Neural cell (in vitro differentiated cells): ENCODE measurements at regions not wholly inside any gene's neighbourhood (a gene's known extent, or its start where the extent isn't known, plus 50 kb on each side); places are given as distances from the start of the nearest gene placed in this dataset.

Experiments used
- H2AFZ ChIP-seq: fragments of 200-600, 300-800 bp; sonication (generic), shearing (Covaris generic); 2 replicates; pipeline ENCODE4 v1.6.0; 2014; ENCODE audit warnings: low read depth, mild to moderate bottlenecking, antibody characterized with exemption, low read length, moderate library complexity
- H3F3A ChIP-seq: fragments of 200-600 bp; shearing (Covaris generic); 2 replicates; pipeline ENCODE4 v1.6.1; 2016; ENCODE audit warnings: mild to moderate bottlenecking, moderate library complexity, mixed read lengths, antibody characterized with exemption, low read length; ENCODE audit not compliant: insufficient read depth, poor library complexity, severe bottlenecking
- H3K27ac ChIP-seq: fragments of 200-600, 300-800 bp; sonication (generic), shearing (Covaris generic); 2 replicates; pipeline ENCODE4 v1.5.1; 2014; ENCODE audit warnings: mild to moderate bottlenecking, low read length, moderate library complexity
- H3K27me3 ChIP-seq: fragments of 300-800, 200-600 bp; sonication (generic), shearing (Covaris generic); 2 replicates; pipeline ENCODE4 v1.6.0; 2014; ENCODE audit warnings: mild to moderate bottlenecking, low read depth, low read length, moderate library complexity; ENCODE audit not compliant: insufficient read depth
- H3K36me3 ChIP-seq: fragments of 300-800, 200-600 bp; sonication (generic), shearing (Covaris generic); 2 replicates; pipeline ENCODE4 v1.5.1; 2014; ENCODE audit warnings: mild to moderate bottlenecking, antibody characterized with exemption, low read length, moderate library complexity; ENCODE audit not compliant: insufficient read depth
- H3K4me2 ChIP-seq: fragments of 300-800, 200-600 bp; sonication (generic), shearing (Covaris generic); 2 replicates; pipeline ENCODE4 v1.6.0; 2014; ENCODE audit warnings: mild to moderate bottlenecking, low read length
- H3K4me3 ChIP-seq: fragments of 300-800, 200-600 bp; sonication (generic), shearing (Covaris generic); 2 replicates; pipeline ENCODE4 v1.5.1; 2014; ENCODE audit warnings: mild to moderate bottlenecking, low read length, moderate library complexity
- H3K79me2 ChIP-seq: fragments of 200-600 bp; shearing (Covaris generic); replicated peaks from 2 replicates; pipeline ENCODE4 v1.6.0; 2014; ENCODE audit warnings: mild to moderate bottlenecking, low read length, moderate library complexity; ENCODE audit not compliant: insufficient read depth
- H3K9ac ChIP-seq: fragments of 300-800, 200-600 bp; sonication (generic), shearing (Covaris generic); 2 replicates; pipeline ENCODE4 v1.6.1; 2016; ENCODE audit warnings: mild to moderate bottlenecking, low read length, mixed read lengths
- H3K9me2 ChIP-seq: fragments of 200-600 bp; shearing (Covaris generic); 2 replicates; pipeline ENCODE4 v1.6.1; 2016; ENCODE audit warnings: mild to moderate bottlenecking, low read length, mixed read lengths; ENCODE audit not compliant: insufficient read depth
- H3K9me3 ChIP-seq: fragments of 200-600, 300-800 bp; sonication (generic), shearing (Covaris generic); 2 replicates; pipeline ENCODE4 v1.6.1; 2016; ENCODE audit warnings: mild to moderate bottlenecking, mixed run types, low read length, moderate library complexity, mixed read lengths
- H4K20me1 ChIP-seq: fragments of 200-600 bp; shearing (Covaris generic); 2 replicates; pipeline ENCODE4 v1.6.1; 2016; ENCODE audit warnings: mild to moderate bottlenecking, mixed run types; ENCODE audit not compliant: insufficient read depth
- EP300 ChIP-seq: fragments of 450-650 bp; conservative IDR thresholded peaks from 2 replicates; pipeline ENCODE4 v1.6.1; 2014; ENCODE audit warnings: antibody characterized with exemption, mild to moderate bottlenecking, moderate library complexity; ENCODE audit not compliant: poor library complexity, severe bottlenecking
- EZH2 ChIP-seq: fragments of 200-600, 300-800 bp; shearing (Covaris generic), sonication (generic); IDR thresholded peaks from 2 replicates; pipeline ENCODE4 v1.6.1; 2014; ENCODE audit warnings: antibody characterized with exemption, low read length, borderline replicate concordance, mild to moderate bottlenecking; ENCODE audit not compliant: insufficient read depth, poor library complexity, severe bottlenecking
- MXI1 ChIP-seq: fragments of 450-650 bp; conservative IDR thresholded peaks from 2 replicates; pipeline ENCODE4 v1.6.1; 2014; ENCODE audit warnings: antibody characterized with exemption, mild to moderate bottlenecking; ENCODE audit not compliant: poor library complexity, severe bottlenecking
- POLR2AphosphoS5 ChIP-seq: IDR thresholded peaks from 2 replicates; pipeline ENCODE4 v1.6.1; 2012
- RAD21 ChIP-seq: fragments of 450-650 bp; conservative IDR thresholded peaks from 2 replicates; pipeline ENCODE4 v1.6.1; 2014; ENCODE audit warnings: antibody characterized with exemption, mild to moderate bottlenecking, moderate library complexity
- SMC3 ChIP-seq: fragments of 450-650 bp; conservative IDR thresholded peaks from 2 replicates; pipeline ENCODE4 v1.6.1; 2014; ENCODE audit warnings: antibody characterized with exemption, mild to moderate bottlenecking, moderate library complexity; ENCODE audit not compliant: poor library complexity
- TAF1 ChIP-seq: IDR thresholded peaks from 2 replicates; pipeline ENCODE4 v1.6.1; 2012; ENCODE audit warnings: low read depth
- TF ChIP-seq, protein P1 (sequence below): fragments of 450-650 bp; IDR thresholded peaks from 2 replicates; pipeline ENCODE4 v1.5.1; 2014; ENCODE audit warnings: antibody characterized with exemption, mild to moderate bottlenecking, moderate library complexity; ENCODE audit not compliant: poor library complexity, severe bottlenecking
- TF ChIP-seq, protein P2 (sequence below): IDR thresholded peaks from 2 replicates; pipeline ENCODE4 v1.6.1; 2012; ENCODE audit warnings: borderline replicate concordance

DNA sequence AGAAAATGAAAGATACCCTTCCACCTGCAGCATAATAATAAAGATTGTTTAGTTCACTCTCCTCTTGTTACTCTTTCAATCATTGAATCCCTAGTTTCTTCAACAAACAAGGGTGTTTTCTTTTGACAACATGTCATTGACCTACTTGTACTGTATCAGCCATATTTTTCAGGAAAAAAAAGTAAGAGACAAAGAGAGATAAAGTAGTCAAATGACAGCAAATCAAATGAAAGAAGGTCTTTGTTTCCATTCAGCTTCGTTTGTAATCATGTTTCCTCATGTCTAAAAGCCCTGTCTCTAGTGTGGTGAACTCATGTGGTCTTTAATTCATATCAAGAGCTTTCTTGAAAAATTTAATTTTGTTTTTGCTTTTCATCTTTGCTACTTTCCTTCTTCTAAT lies 557.8 kb upstream of the LRATD1 start:
- Histone ChIP-seq H3K27me3 (no peaks in the 10 kb centered on the region), H3F3A (no peaks in the 10 kb centered on the region), H3K4me3 (no peak overlapping the region), H2AFZ (no peak overlapping the region), H3K9me2 (no peaks in the 10 kb centered on the region), H3K27ac (no peak overlapping the region), H3K9me3 (no peaks in the 10 kb centered on the region), H3K79me2 (no peaks in the 10 kb centered on the region), H3K4me2 (no peak overlapping the region), H4K20me1 (no peaks in the 10 kb centered on the region), H3K9ac (no peak overlapping the region), H3K36me3 (no peaks in the 10 kb centered on the region)
- TF ChIP-seq MXI1 (no peak), RAD21 (no peak), SMC3 (no peak), EP300 (no peak), EZH2 (no peak), POLR2AphosphoS5 (no peak), TAF1 (no peak)
- TF ChIP-seq, protein P1, sequence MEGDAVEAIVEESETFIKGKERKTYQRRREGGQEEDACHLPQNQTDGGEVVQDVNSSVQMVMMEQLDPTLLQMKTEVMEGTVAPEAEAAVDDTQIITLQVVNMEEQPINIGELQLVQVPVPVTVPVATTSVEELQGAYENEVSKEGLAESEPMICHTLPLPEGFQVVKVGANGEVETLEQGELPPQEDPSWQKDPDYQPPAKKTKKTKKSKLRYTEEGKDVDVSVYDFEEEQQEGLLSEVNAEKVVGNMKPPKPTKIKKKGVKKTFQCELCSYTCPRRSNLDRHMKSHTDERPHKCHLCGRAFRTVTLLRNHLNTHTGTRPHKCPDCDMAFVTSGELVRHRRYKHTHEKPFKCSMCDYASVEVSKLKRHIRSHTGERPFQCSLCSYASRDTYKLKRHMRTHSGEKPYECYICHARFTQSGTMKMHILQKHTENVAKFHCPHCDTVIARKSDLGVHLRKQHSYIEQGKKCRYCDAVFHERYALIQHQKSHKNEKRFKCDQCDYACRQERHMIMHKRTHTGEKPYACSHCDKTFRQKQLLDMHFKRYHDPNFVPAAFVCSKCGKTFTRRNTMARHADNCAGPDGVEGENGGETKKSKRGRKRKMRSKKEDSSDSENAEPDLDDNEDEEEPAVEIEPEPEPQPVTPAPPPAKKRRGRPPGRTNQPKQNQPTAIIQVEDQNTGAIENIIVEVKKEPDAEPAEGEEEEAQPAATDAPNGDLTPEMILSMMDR, result no peak
- TF ChIP-seq, protein P2, sequence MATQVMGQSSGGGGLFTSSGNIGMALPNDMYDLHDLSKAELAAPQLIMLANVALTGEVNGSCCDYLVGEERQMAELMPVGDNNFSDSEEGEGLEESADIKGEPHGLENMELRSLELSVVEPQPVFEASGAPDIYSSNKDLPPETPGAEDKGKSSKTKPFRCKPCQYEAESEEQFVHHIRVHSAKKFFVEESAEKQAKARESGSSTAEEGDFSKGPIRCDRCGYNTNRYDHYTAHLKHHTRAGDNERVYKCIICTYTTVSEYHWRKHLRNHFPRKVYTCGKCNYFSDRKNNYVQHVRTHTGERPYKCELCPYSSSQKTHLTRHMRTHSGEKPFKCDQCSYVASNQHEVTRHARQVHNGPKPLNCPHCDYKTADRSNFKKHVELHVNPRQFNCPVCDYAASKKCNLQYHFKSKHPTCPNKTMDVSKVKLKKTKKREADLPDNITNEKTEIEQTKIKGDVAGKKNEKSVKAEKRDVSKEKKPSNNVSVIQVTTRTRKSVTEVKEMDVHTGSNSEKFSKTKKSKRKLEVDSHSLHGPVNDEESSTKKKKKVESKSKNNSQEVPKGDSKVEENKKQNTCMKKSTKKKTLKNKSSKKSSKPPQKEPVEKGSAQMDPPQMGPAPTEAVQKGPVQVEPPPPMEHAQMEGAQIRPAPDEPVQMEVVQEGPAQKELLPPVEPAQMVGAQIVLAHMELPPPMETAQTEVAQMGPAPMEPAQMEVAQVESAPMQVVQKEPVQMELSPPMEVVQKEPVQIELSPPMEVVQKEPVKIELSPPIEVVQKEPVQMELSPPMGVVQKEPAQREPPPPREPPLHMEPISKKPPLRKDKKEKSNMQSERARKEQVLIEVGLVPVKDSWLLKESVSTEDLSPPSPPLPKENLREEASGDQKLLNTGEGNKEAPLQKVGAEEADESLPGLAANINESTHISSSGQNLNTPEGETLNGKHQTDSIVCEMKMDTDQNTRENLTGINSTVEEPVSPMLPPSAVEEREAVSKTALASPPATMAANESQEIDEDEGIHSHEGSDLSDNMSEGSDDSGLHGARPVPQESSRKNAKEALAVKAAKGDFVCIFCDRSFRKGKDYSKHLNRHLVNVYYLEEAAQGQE, result no peak

DNA sequence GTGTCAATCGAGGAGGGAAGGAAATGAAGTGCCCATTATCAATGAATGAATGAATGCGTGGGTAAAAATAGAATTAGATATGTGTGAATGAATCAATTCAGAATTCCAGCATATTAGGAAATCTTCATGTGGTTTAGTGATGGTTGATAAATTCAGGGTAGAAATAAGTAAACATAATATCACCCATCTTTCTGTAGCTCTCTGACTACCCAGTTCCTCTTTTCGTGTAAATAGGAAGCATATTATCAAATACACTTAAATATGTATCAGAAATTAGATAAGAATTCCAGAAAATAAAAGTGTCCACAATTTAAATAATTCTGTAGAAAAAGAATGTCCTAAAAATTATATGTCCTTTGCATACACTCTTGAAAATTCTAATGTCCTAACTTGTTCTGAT lies 552.9 kb upstream of the LRATD1 start:
- Histone ChIP-seq H4K20me1 (no peaks in the 10 kb centered on the region), H3K79me2 (no peaks in the 10 kb centered on the region), H3K9ac (no peak overlapping the region), H3K9me2 (no peaks in the 10 kb centered on the region), H3K36me3 (no peaks in the 10 kb centered on the region), H3F3A (no peaks in the 10 kb centered on the region), H2AFZ (no peak overlapping the region), H3K27me3 (no peaks in the 10 kb centered on the region), H3K4me3 (no peak overlapping the region), H3K9me3 (no peaks in the 10 kb centered on the region), H3K27ac (peak overlapping the region; percentile 28), H3K4me2 (no peak overlapping the region)
- TF ChIP-seq EZH2 (no peak), POLR2AphosphoS5 (no peak), MXI1 (no peak), TAF1 (no peak)
- TF ChIP-seq, protein P1, result no peak
